IPS DF 4.7 (cell line): ENCODE measurements at regions not wholly inside any gene's neighbourhood (a gene's known extent, or its start where the extent isn't known, plus 50 kb on each side); places are given as distances from the start of the nearest gene placed in this dataset.
"Not testable (repeated sequence)": the region's sequence is repeated elsewhere in the genome, so short reads cannot be mapped to it uniquely, and the experiment has no call there.

Source experiments
- DNase-seq: peaks from one replicate; pipeline ENCODE4 v3.0.0-alpha.2; 2013; ENCODE audit warnings: low spot score; ENCODE audit errors: extremely low read depth

DNA sequence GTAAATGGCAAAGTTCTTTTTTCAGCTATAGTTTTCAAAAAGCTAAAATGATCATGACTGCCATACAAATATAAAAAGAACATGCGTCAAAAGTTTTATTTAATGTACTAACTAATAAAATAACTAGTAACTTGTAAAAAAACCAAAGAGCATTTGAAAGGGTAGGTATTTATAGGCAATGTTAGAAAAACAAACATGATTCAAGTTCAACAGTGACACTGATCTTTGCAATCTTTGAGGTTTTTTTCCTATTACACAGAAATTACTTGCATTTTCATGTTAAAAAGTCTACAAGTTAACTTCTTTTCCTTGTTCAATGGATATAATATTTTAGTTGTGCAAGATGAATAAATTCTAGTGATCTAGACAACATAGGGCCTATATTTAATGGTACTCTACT, 72.3 kb upstream of the GRID2 start:
- no peak for DNase-seq

DNA sequence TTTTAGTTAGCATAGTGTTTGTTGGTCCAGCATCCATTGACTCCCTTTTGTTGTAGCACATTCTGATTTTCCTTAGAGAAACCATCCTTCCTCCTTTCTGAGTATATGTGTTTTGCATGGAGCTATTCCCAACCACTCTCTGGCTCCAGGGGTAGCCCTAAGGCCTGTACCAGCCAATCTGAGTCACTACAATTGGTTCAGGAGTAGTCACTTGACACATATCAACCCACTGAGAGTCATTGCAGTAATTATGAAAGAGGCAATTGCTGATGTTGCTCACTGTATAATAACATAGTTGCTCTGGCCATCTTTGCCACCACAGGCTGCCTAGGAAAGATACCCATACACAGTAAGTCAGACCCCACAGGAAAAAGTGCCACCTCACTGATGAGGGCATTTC, 71.2 kb upstream of the GRID2 start:
- no peak for DNase-seq

DNA sequence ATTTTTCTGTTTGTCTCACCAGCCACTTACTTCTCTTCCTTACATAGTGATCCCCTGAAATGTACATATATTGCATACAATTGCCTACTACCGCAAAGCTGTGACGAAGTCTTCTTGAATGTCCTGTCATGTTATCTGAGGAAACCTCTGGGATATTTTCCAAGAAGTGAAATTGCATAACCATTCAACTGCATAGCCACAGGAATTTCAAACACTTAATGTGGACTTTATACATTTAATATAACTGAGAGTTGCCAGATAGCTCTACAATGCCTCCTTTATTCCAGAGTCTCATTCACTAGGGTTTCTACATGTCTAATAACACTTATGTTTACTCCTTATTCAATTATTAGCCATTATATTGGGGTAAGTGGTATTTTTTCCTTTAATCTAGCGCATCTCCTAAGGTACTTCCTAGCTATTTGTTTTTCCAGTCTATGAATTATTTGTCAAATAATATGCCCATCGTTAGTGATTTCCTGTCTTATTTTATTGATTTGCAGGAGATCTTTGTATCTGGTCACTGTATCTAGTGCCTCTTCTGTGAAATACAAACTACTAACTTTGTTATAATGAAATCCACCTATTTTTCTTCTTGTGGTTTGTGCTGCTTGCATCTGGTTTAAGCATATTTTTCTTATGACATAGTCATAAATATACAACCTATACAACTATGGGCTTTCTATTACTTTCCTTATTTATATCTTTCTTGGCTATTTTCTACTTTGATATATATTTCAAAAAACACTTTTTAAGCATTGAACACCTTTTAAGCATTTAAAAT, 69.2 kb upstream of the GRID2 start:
- no peak for DNase-seq

DNA sequence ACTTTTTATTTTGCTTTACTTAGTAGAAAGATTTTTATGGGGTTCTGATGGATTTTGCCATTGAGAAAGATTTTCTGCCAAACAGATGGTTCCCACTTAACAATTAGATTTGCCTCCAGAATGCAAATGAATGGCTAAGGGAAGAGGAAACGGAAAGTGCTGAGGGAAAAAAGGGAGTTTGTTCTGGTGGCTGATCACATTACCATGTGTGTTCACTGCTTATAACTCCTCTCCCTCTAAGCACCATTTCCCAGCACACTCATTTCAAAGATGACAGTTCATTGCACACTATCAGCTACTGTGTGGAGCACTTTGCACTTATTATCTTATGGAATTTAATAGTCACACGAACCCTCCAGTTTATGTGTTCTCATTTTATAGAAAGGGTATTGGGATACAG, 68.0 kb upstream of the GRID2 start:
- DNase-seq = no peak

DNA sequence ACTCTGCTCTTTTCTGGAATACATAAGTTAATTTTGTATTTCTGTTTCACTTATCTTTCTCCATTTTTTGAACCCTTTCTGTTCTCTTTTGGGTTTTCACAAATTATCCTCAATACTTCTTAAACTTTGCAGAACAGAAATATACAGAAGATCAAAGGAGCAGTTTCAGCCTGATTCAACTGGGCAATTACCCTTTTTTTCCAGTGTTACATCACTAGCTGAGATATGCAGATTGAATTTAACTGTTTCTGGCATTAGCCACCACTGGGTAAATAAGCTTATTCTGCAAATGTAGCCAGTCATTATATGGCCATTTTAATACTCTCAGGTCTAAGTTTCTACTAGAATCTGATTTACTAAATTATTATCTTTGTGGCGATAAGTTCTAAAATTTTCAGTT, 66.9 kb upstream of the GRID2 start:
- no peak for DNase-seq

DNA sequence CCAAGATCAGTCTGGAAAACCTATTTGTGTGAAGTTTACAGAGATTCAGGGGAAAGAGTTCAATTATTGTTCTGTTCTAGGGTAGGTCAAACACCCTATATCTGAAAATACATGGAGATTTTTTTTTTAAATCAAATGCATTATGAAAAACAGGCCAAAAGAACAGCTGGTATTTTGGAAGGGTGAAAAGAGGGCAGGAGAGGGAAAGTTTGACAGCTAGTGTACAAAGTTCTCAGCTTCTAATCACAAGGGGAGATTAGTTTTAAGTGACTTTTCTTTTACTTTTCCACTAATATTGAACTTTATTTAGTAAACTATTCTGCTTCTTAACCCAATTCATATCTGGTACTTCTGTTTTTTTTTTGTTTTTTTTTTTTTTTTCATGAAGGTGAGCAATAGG, 66.2 kb upstream of the GRID2 start:
- DNase-seq = no peak

DNA sequence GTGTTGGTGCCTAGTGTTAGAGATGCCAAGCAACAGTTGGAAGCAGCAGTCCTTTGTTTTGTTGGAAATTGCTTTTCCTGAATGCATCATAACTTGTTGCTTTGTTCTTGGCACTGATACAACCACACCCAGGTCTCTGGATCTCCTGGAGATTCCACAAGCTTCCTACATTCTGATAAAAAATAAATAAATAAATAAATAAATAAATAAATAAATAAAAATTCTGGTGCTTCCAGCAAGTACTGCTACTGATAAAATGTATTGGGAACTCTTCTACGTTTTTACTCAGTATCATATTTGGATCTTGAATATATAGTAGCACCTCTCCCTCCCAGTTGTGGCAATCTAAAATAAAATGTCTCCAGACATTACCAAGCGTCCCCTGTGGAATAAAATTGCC, 62.7 kb upstream of the GRID2 start:
- DNase-seq = no peak

DNA sequence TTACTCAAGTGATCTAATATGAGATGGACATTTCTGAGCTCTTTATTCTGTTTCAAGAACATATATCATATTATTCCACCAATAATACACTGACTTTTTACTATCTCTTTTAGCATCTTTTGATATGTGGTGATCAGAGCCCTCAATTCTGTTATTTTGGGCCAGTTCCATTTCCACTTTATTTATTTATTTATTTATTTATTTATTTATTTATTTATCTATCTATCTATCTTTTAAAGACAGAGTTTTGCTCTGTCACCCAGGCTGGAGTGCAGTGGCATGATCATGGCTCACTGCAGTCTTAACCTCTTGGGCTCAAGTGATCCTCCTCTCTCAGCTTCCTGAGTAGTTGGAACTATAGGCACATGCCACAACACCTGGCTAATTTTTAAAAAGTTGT, 57.4 kb upstream of the GRID2 start:
- DNase-seq = no peak

DNA sequence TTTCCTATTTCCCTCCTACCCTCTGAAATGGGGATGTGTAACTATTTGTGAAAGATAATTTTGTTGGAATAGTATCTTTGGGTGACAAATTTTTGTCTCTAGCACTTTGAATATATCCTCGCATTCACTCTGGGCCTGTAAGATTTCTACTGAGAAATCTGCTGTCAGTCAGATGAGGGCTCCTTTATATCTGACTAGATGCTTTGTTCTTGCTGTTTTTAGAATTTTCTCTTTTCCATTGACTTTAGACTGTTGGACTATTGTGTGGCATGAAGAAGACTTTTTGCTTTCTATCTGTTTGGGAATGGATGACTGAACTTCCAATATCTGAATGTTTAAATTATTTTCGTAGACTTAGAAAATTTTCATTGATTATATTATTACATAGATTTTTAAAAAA, 54.2 kb upstream of the GRID2 start:
- no peak for DNase-seq

DNA sequence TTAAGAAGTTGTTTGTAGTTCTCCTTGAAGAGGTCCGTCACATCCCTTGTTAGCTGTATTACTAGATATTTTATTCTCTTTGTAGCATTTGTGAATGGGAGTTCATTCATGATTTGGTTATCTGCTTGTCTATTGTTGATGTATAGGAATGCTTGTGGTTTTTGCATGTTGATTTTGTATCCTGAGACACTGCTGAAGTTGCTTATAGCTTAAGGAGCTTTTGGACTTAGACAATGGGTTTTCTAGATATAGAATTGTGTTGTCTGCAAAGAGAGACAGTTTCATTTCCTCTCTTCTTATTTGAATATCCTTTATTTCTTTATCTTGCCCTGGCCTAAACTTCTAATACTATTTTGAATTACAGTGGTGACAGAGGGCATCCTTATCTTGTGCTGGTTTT, 52.1 kb upstream of the GRID2 start:
- DNase-seq = no peak

DNA sequence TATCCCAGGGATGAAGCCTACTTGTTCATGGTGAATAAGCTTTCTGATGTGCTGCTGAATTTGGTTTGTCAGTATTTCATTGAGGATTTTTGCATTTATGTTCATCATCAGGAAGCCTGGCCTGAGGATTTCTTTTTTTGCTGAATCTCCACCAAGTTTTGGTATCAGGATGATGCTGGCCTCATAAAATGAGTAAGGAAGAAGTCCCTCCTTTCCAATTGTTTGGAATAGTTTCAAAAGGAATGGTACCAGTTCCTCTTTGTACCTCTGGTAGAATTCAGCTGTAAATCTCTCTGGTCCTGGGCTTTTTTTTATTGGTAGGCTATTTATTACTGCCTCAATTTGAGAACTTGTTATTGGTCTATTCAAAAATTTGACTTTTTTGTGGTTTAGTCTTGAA, 51.4 kb upstream of the GRID2 start:
- not testable (repeated sequence) for DNase-seq

DNA sequence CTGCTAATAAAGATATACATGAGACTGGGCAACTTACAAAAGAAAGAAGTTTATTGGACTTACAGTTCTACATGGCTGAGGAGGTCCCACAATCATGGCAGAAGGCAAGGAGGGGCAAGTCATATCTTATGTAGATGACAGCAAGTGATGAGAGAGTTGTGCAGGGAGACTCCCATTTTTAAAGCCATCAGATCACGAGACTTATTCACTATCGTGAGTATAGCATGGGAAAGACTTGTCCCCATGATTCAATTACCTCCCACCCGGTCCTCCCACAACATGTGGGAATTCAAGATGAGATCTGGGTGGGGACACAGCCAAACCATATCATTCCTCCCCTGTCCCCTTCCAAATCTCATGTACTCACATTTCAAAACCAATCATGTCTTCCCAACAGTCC, 50.9 kb upstream of the GRID2 start:
- no peak for DNase-seq

DNA sequence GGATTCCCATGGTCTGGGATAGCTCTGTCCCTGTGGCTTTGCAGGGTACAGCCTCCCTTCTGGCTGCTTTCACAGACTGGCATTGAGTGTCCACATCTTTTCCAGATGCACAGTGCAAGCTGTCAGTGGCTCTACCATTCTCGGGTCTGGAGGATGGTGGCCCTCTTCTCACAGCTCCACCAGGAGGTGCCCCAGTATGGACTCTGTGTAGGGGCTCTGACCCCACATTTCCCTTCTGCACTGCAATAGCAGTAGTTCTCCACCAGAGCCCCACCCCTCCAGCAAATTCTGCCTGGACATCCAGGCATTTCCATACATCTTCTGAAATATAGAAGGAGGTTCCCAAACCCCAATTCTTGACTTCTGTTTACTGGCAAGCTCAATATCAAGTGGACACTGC, 50.2 kb upstream of the GRID2 start:
- no peak for DNase-seq
